GM21447 (cell line): ENCODE measurements at regions not wholly inside any gene's neighbourhood (a gene's known extent, or its start where the extent isn't known, plus 50 kb on each side); places are given as distances from the start of the nearest gene placed in this dataset.
"Not testable (repeated sequence)": the region's sequence is repeated elsewhere in the genome, so short reads cannot be mapped to it uniquely, and the experiment has no call there.

Experiments used
- ATAC-seq: cut with Tn5 transposase; IDR thresholded peaks from one replicate; pipeline ENCODE4 v1.9.1; 2021; ENCODE audit not compliant: unreplicated experiment

GRCh38 chr7:13802651-13803050 lies 186.8 kb downstream of the ETV1 start:
- ATAC-seq = no peak

GRCh38 chr7:13803134-13803533 lies 186.3 kb downstream of the ETV1 start:
- no peak for ATAC-seq

DNA sequence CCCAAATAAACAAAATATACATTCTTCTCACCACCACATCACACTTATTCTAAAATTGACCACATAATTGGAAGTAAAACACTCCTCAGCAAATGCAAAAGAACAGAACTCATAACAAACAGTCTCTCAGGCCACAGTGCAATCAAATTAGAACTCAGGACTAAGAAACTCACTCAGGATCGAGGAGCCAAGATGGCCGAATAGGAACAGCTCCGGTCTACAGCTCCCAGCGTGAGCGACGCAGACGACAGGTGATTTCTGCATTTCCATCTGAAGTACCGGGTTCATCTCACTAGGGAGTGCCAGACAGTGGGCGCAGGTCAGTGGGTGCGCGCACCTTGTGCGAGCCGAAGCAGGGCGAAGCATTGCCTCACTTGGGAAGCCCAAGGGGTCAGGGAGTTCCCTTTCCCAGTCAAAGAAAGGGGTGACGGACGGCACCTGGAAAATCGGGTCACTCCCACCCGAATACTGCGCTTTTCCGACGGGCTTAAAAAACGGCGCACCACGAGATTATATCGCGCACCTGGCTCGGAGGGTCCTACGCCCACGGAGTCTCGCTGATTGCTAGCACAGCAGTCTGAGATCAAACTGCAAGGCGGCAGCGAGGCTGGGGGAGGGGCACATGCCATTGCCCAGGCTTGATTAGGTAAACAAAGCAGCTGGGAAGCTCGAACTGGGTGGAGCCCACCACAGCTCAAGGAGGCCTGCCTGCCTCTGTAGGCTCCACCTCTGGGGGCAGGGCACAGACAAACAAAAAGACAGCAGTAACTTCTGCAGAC lies 183.2 kb downstream of the ETV1 start:
- not testable (repeated sequence) for ATAC-seq

DNA sequence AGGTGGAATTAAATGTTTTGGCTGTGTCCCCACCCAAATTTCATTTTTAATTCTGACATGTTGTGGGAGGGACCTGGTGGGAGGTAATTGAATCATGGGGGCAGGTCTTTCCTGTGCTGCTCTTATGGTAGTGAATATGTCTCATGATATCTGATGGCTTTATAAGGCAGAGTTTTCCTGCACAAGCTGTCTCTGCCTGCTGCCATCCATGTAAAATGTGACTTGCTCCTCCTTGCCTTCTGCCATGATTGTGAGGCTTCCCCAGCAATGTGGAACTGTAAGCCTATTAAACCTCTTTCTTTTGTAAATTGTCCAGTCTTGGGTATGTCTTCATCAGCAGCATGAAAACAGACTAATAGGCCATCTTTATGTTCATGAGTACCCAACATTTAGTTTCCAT lies 172.2 kb downstream of the ETV1 start:
- not testable (repeated sequence) for ATAC-seq

- no peak for ATAC-seq
Observed at GRCh38 chr7:13821152-13821787, 168.2 kb downstream of the ETV1 start.

DNA sequence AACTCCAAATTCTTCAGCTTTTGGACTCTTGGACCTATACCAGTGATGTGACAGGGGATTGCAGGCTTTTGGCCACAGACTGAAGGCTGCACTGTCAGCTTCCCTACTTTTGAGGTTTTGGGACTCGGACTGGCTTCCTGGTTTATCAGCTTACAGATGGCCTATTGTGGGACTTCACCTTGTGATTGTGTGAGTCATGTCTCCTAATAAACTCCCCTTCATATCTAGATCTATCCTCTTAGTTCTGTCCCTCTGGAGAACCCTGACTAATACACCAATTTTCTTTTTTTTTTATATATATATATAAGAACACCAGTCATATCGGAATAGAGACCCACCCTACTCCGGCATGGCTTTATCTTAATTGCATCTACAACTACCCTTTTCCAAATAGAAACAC lies 166.8 kb downstream of the ETV1 start:
- ATAC-seq = no peak

DNA sequence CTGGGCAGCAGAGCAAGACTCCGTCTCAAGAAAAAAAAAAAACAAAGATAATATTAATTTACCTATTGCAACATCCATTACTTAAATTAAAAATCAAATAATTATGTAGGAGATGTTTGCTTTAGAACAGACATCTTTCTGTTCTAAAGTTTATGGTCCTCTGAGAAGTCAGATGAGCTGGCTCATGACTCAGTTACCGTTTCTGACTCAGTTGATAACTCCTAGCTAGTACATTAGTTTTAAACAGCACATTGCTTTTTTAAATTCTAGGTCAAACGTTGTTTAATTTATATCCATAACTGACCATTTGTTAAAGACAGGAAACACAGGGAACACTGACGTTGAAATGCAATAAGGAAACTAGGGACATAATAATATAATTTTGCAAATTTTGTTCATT lies 162.7 kb downstream of the ETV1 start:
- ATAC-seq = no peak

DNA sequence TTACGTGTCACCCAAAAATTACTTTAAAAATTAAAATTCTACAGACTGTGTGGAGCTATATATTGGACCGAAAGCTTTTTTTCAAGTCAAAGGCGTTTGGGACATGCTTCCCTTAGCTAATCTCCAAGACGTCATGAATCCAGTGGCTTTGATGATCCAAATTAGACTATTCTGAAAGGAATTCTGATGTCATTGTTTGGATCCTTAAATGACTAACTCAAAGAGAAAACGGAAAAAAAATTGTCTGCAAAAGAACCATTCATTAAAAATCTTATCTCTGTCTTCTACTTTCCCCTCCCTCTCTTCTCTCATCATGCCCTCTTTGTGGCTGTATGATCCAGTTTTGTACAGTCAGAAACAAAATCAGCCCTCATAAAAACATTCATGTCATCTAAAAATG lies 161.8 kb downstream of the ETV1 start:
- ATAC-seq = no peak

DNA sequence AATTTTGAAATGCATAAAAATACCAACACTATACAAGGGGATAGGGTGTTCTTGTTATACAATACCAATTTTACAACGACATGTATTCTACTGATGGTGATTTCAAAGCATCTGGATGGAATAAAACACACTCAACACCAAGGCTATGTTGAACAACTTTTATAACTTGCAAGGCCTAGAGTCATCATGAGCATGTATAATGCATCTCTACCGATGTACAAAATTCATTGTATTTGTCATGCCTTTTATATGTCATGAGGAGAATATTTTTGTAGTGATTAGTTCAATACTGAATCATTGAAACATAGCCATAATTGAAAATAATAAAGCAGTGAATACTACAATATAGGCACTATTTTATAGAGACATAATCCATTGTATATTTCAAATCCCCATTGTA lies 160.2 kb downstream of the ETV1 start:
- ATAC-seq = no peak

GRCh38 chr7:13829914-13830900 lies 159.3 kb downstream of the ETV1 start:
- ATAC-seq = no peak

DNA sequence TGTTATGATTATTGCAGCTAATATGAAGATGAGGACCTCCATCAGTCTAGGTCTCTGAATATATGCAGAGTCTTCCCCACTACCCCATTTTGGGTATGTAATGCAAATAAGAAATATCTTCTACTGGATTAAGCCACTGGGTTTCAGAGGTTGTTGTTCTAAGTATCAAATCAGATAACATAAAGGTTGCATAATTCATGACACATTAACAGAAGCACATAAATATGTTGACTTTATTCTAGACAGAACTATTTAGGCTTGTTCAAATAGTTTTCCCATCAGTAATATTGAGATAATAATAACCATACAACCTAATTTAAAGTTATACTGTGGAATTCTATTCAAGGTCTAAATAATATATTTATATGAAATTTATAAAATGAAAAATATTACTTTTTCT lies 157.1 kb downstream of the ETV1 start:
- ATAC-seq = no peak

DNA sequence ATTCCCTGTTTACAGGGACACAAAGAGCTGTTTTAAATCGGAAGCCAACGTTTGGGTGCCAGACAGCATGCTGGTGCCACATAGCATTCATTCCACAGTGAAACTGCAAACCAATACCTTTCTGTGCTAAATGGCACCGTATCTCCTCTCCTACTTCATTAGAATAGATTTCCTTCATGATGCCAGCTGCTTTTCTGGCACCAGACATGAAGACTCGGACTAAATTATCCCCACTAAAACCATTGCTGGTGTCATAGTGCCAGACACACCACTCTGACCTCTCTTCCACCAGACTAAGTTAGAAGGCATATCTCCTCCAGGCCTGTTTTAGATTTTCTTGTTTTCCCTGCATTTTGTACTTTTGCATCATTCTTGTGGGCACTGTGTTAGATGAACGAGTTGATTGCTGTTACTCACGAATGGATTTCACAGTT lies 155.1 kb downstream of the ETV1 start:
- no peak for ATAC-seq

GRCh38 chr7:13835442-13835841 lies 154.0 kb downstream of the ETV1 start:
- no peak for ATAC-seq

DNA sequence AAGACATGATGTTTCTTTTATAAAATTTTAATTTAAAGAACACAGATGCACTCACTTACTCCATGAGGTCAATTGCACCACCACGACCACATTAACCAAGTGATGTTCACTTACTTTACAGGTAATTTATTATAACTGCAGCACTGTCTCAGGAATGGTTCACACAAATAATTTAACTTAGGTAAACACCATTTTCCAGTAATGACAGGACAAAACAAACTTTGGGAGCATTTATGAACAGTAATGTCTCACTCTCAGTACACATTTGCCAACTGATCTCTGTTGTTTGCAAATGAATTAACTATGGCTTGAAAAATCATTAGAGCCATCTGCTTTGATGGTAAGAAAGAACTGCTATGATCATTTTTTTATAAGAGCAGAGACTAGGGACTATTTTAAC lies 150.4 kb downstream of the ETV1 start:
- ATAC-seq = no peak
